Type B pancreatic cell (in vitro differentiated cells): ENCODE measurements at regions not wholly inside any gene's neighbourhood (a gene's known extent, or its start where the extent isn't known, plus 50 kb on each side); places are given as distances from the start of the nearest gene placed in this dataset.
"Not testable (repeated sequence)": the region's sequence is repeated elsewhere in the genome, so short reads cannot be mapped to it uniquely, and the experiment has no call there.

ENCODE experiments used
- DNase-seq: peaks from one replicate; pipeline ENCODE4 v3.0.0; 2021; ENCODE audit warnings: mixed read lengths; ENCODE audit not compliant: unreplicated experiment; ENCODE audit errors: extremely low spot score
- H3K27ac Mint-ChIP-seq: 2 replicates; pipeline ENCODE4 v1.8.0; 2021; ENCODE audit warnings: mild to moderate bottlenecking, mixed read lengths
- H3K27me3 Mint-ChIP-seq: 2 replicates; pipeline ENCODE4 v1.8.0; 2021; ENCODE audit warnings: mixed read lengths
- H3K36me3 Mint-ChIP-seq: 2 replicates; pipeline ENCODE4 v1.8.0; 2021; ENCODE audit warnings: mixed read lengths
- H3K4me1 Mint-ChIP-seq: one replicate; pipeline ENCODE4 v1.8.0; 2021; ENCODE audit warnings: mixed read lengths; ENCODE audit not compliant: unreplicated experiment
- H3K4me3 Mint-ChIP-seq: 2 replicates; pipeline ENCODE4 v1.8.0; 2021; ENCODE audit warnings: mild to moderate bottlenecking, mixed read lengths
- H3K9me3 Mint-ChIP-seq: 2 replicates; pipeline ENCODE4 v1.8.0; 2021; ENCODE audit warnings: mixed read lengths
- CTCF ChIP-seq: fragments of 200-600 bp; sonication (generic); conservative IDR thresholded peaks from 2 replicates; pipeline ENCODE4 v1.5.0; 2021; ENCODE audit warnings: antibody characterized with exemption, mild to moderate bottlenecking

- Mint-ChIP-seq H3K27ac (no peak overlapping the region), H3K4me3 (no peak overlapping the region), H3K36me3 (no peaks in the 10 kb centered on the region), H3K9me3 (no peaks in the 10 kb centered on the region), H3K4me1 (peaks cover 11% of the 10 kb centered on the region), H3K27me3 (peaks cover 14% of the 10 kb centered on the region)
- no peak for TF ChIP-seq CTCF
- DNase-seq: no peak
Measured at GRCh38 chr17:31722251-31723056, 136.6 kb downstream of the COPRS start.

DNA sequence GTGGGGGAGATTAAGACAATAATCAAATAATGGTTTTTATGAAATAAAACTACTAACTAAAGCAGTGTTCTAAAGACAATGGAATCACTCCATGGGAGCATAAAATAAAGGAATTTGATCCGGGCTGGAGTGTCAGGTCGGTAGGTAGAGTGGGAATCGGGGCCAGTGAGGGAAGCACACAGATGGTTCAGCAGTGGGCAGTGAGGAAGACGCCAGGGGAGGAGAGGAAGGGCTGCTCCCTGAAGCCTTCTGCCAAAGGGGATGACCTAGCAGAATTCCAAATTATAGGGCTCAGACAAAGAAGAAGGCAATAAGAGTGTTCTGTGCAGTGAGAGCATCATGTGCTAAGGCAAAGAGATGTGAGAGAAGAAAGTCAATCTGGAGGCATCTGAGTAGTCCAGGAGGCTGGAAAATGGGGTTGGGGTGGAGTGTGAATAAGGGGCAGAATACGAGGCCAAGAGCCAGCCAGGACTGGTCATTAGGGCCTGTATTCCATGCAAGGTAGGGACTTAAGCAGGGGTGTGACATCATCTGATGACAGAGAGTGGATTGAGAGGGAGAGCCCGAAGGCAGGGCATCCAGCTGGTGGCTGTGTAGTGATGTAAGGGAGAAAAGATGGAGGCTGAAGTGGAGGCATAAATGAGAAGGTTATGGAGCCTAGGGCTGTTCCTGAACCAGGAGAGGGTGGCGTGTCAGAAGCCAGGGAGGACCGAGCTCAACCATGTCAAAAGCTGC is 137.6 kb downstream of the COPRS start:
- no peak for DNase-seq
- Mint-ChIP-seq H3K4me3 (no peak overlapping the region), H3K36me3 (no peaks in the 10 kb centered on the region), H3K9me3 (no peaks in the 10 kb centered on the region), H3K27ac (peak overlapping the region; percentile 37), H3K4me1 (peaks cover 5% of the 10 kb centered on the region), H3K27me3 (peaks cover 14% of the 10 kb centered on the region)
- TF ChIP-seq CTCF: no peak

GRCh38 chr17:31717251-31717650 is 141.8 kb downstream of the COPRS start:
- not testable (repeated sequence) for DNase-seq, H3K27me3 Mint-ChIP-seq, H3K9me3 Mint-ChIP-seq, H3K27ac Mint-ChIP-seq, H3K4me3 Mint-ChIP-seq, H3K4me1 Mint-ChIP-seq, H3K36me3 Mint-ChIP-seq

DNA sequence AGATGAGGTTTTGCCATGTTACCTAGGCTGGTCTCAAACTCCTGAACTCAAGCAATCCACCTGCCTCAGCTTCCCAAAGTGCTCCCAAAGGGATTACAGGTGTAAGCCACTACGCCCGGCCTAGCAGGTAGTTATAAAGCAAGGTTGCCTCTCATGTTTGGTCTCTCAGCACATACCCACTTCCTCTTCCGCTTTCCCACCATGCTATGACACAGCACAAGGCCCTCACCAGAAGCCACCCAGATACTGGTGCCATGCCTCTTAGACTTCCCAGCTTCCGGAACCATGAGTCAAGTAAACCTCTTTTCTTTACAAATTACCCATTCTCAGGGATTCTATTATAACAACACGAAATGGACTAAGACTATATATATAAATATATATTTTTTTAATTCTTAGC is 143.6 kb downstream of the COPRS start:
- no peaks in the 10 kb centered on the region for H3K9me3 Mint-ChIP-seq
- H3K4me1 Mint-ChIP-seq: no peaks in the 10 kb centered on the region
- TF ChIP-seq CTCF: no peak
- H3K27me3 Mint-ChIP-seq: no peaks in the 10 kb centered on the region
- no peak for DNase-seq
- no peak overlapping the region for H3K4me3 Mint-ChIP-seq
- H3K36me3 Mint-ChIP-seq: no peaks in the 10 kb centered on the region
- no peak overlapping the region for H3K27ac Mint-ChIP-seq

DNA sequence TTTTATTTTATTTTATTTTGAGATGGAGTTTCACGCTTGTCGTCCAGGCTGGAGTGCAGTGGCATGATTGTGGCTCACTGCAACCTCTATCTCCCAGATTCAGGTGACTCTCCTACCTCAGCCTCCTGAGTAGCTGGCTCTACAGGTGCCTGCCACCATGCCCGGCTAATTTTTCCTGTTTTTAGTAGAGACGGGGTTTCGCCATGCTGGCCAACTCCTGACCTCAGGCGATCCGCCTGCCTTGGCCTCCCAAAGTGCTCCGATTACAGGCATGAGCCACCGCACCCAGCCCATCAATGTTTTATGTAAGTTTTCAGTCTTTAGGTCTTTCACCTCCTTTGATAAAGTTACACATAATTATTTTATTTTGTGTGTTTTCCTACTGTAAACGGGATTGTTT is 154.6 kb downstream of the COPRS start:
- Mint-ChIP-seq H3K4me1 (peaks cover 4% of the 10 kb centered on the region), H3K4me3 (no peak overlapping the region), H3K27ac (no peak overlapping the region), H3K36me3 (no peaks in the 10 kb centered on the region), H3K9me3 (peaks cover 5% of the 10 kb centered on the region), H3K27me3 (no peaks in the 10 kb centered on the region)
- no peak for TF ChIP-seq CTCF
- no peak for DNase-seq

- Mint-ChIP-seq H3K36me3 (no peaks in the 10 kb centered on the region), H3K4me3 (no peak overlapping the region), H3K9me3 (peaks cover 5% of the 10 kb centered on the region), H3K27me3 (no peaks in the 10 kb centered on the region), H3K4me1 (peaks cover 12% of the 10 kb centered on the region), H3K27ac (no peak overlapping the region)
- TF ChIP-seq CTCF: no peak
- no peak for DNase-seq
Measured at GRCh38 chr17:31702041-31702440, 157.0 kb downstream of the COPRS start.
